IMR-90 (cell line): ENCODE measurements at regions not wholly inside any gene's neighbourhood (a gene's known extent, or its start where the extent isn't known, plus 50 kb on each side); places are given as distances from the start of the nearest gene placed in this dataset.
A peak's percentile ranks its signal among the peaks of the same experiment; 100 is the strongest.

Experiments
- ATAC-seq: fragments of 200-7000 bp; cut with Tn5 transposase; 2 replicates; pipeline ENCODE4 v1.9.1; 2020; ENCODE audit warnings: low read depth, mild to moderate bottlenecking, moderate library complexity
- BruUV-seq: library from RNA; stranded (reverse); fragments of 400-500 nt; replicated peaks from 2 replicates; lab custom pipeline; 2021; lab: Mats Ljungman, UMichigan
- CTCF ChIA-PET: fragments of 300-600 bp; formaldehyde crosslinking; extraction: SDS; loops from one replicate; lab custom pipeline; 2021; ENCODE audit warnings: antibody characterized with exemption; lab: Yijun Ruan, JAX
- POLR2A ChIA-PET: fragments of 300-600 bp; sonication (Branson Sonifier 250); formaldehyde crosslinking; loops from one replicate; lab custom pipeline; 2022; ENCODE audit warnings: antibody characterized with exemption; ENCODE audit not compliant: unreplicated experiment; lab: Charles Lee
- DNase-seq: peaks from one replicate; pipeline ENCODE4 v3.0.0; 2013
- H2AFZ ChIP-seq: replicated peaks from 2 replicates; pipeline ENCODE3; 2013; ENCODE audit warnings: low read length, mild to moderate bottlenecking; ENCODE audit not compliant: poor library complexity
- H2AK5ac ChIP-seq: 2 replicates; pipeline ENCODE4 v1.6.1; 2013; ENCODE audit warnings: low read depth, low read length, inconsistent platforms
- H2AK9ac ChIP-seq: replicated peaks from 2 replicates; pipeline ENCODE3; 2013; ENCODE audit warnings: mild to moderate bottlenecking, low read depth, low read length, moderate library complexity; ENCODE audit not compliant: poor library complexity
- H2BK120ac ChIP-seq: 2 replicates; pipeline ENCODE4 v1.6.1; 2013; ENCODE audit warnings: low read depth, low read length, inconsistent platforms
- H2BK15ac ChIP-seq: 3 replicates; pipeline ENCODE4 v1.6.1; 2013; ENCODE audit warnings: low read depth, low read length, inconsistent platforms
- H2BK20ac ChIP-seq: 2 replicates; pipeline ENCODE4 v1.6.1; 2013; ENCODE audit warnings: low read depth, mild to moderate bottlenecking, inconsistent platforms, low read length, moderate library complexity
- H2BK5ac ChIP-seq: 2 replicates; pipeline ENCODE4 v1.6.1; 2013; ENCODE audit warnings: mild to moderate bottlenecking, low read depth, low read length, inconsistent platforms; ENCODE audit not compliant: poor library complexity, severe bottlenecking
- H3K14ac ChIP-seq: replicated peaks from 2 replicates; pipeline ENCODE4 v1.6.1; 2013; ENCODE audit warnings: low read depth, low read length, inconsistent platforms
- H3K18ac ChIP-seq: 2 replicates; pipeline ENCODE4 v1.6.1; 2013; ENCODE audit warnings: low read depth, low read length, control low read depth
- H3K23ac ChIP-seq: 2 replicates; pipeline ENCODE4 v1.6.1; 2013; ENCODE audit warnings: low read depth, low read length, inconsistent platforms
- H3K27ac ChIP-seq: 2 replicates; pipeline ENCODE4 v1.5.1; 2013; ENCODE audit warnings: mild to moderate bottlenecking, control low read depth, low read length; ENCODE audit not compliant: insufficient read depth
- H3K27me3 ChIP-seq: 2 replicates; pipeline ENCODE4 v1.6.1; 2013; ENCODE audit warnings: low read length; ENCODE audit not compliant: control insufficient read depth, insufficient read depth
- H3K36me3 ChIP-seq: 2 replicates; pipeline ENCODE4 v1.6.1; 2013; ENCODE audit warnings: low read length, mixed read lengths; ENCODE audit not compliant: control insufficient read depth, insufficient read depth
- H3K4ac ChIP-seq: 2 replicates; pipeline ENCODE4 v1.6.1; 2013; ENCODE audit warnings: low read depth, low read length, inconsistent platforms
- H3K4me1 ChIP-seq: 2 replicates; pipeline ENCODE4 v1.6.1; 2013; ENCODE audit warnings: low read length, mixed read lengths; ENCODE audit not compliant: control insufficient read depth, insufficient read depth
- H3K4me2 ChIP-seq: 2 replicates; pipeline ENCODE4 v1.6.1; 2013; ENCODE audit warnings: low read depth, mild to moderate bottlenecking, control low read depth, low read length, moderate library complexity
- H3K4me3 ChIP-seq: 2 replicates; pipeline ENCODE4 v1.5.1; 2013; ENCODE audit warnings: low read depth, mild to moderate bottlenecking, control low read depth, low read length, moderate library complexity; ENCODE audit not compliant: insufficient read depth
- H3K56ac ChIP-seq: 2 replicates; pipeline ENCODE4 v1.6.1; 2013; ENCODE audit warnings: low read length, inconsistent platforms; ENCODE audit not compliant: insufficient read depth; ENCODE audit errors: extremely low read depth
- H3K79me1 ChIP-seq, 2 experiments: 2 replicates each; pipeline ENCODE4 v1.6.1; 2013; ENCODE audit warnings: low read length in 2 of 2, inconsistent platforms in 1 of 2, low read depth in 1 of 2
- H3K9ac ChIP-seq: 2 replicates; pipeline ENCODE4 v1.6.1; 2013; ENCODE audit warnings: low read depth, low read length, control low read depth
- H3K9me1 ChIP-seq: 2 replicates; pipeline ENCODE4 v1.6.1; 2013; ENCODE audit warnings: low read length, inconsistent platforms; ENCODE audit not compliant: insufficient read depth
- H3K9me3 ChIP-seq: 2 replicates; pipeline ENCODE4 v1.6.1; 2013; ENCODE audit warnings: low read length; ENCODE audit not compliant: control insufficient read depth, insufficient read depth
- H4K20me1 ChIP-seq: 2 replicates; pipeline ENCODE4 v1.6.1; 2013; ENCODE audit warnings: low read length, inconsistent platforms; ENCODE audit not compliant: insufficient read depth
- H4K5ac ChIP-seq: 2 replicates; pipeline ENCODE4 v1.6.1; 2013; ENCODE audit warnings: mild to moderate bottlenecking, low read depth, low read length, control low read depth
- H4K8ac ChIP-seq, 2 experiments: 2 replicates each; pipeline ENCODE4 v1.6.1; 2013; ENCODE audit warnings: low read depth in 2 of 2, low read length in 2 of 2, control low read depth in 1 of 2, inconsistent platforms in 1 of 2
- H4K91ac ChIP-seq: 2 replicates; pipeline ENCODE4 v1.6.1; 2013; ENCODE audit warnings: low read depth, low read length, inconsistent platforms; ENCODE audit not compliant: insufficient read depth
- CEBPB ChIP-seq: IDR thresholded peaks from 2 replicates; pipeline ENCODE4 v1.6.1; 2012; ENCODE audit warnings: low read depth, low read length, improper control_type of control experiment
- CHD1 ChIP-seq: IDR thresholded peaks from 2 replicates; pipeline ENCODE4 v1.6.1; 2012; ENCODE audit warnings: low read depth, low read length, improper control_type of control experiment
- ELK1 ChIP-seq: fragments of 150-350 bp; IDR thresholded peaks from 2 replicates; pipeline ENCODE4 v1.6.1; 2016; ENCODE audit warnings: low read depth, mild to moderate bottlenecking, low read length, moderate library complexity, borderline replicate concordance
- FOS ChIP-seq: fragments of 150-350 bp; IDR thresholded peaks from 2 replicates; pipeline ENCODE4 v1.6.1; 2016; ENCODE audit warnings: low read depth, low read length
- MAZ ChIP-seq: IDR thresholded peaks from 2 replicates; pipeline ENCODE4 v1.6.1; 2012; ENCODE audit warnings: low read depth, mild to moderate bottlenecking, low read length, improper control_type of control experiment, moderate library complexity, borderline replicate concordance
- NFE2L2 ChIP-seq: fragments of 150-350 bp; IDR thresholded peaks from 2 replicates; pipeline ENCODE4 v1.6.1; 2016; ENCODE audit warnings: low read depth, mild to moderate bottlenecking, low read length
- POLR2A ChIP-seq: IDR thresholded peaks from 2 replicates; pipeline ENCODE4 v1.6.1; 2012; ENCODE audit warnings: mild to moderate bottlenecking, low read depth, low read length
- RAD21 ChIP-seq: IDR thresholded peaks from 2 replicates; pipeline ENCODE4 v1.6.1; 2012; ENCODE audit warnings: low read length, improper control_type of control experiment
- WGBS, 2 experiments: methylation state at CpG; one replicate each; pipeline versions ENCODE4 v1.1.5 to v1.1.7; 2013; ENCODE audit warnings: missing lambda C conversion rate in 2 of 2; ENCODE audit not compliant: insufficient read length in 1 of 2; ENCODE audit errors: extremely low coverage in 2 of 2; 5-methylcytosine and 5-hydroxymethylcytosine counted together
- dilution Hi-C: fragments of 300-500 bp; cut with HindIII; formaldehyde crosslinking; loops from one replicate; pipeline ENCODE4 v1.14.3; 2018; ENCODE audit warnings: low sequenced_read_pairs; ENCODE audit not compliant: unreplicated experiment
- in situ Hi-C: fragments of 300-500 bp; cut with MboI; formaldehyde crosslinking; loops from 3 replicates; pipeline ENCODE4 v1.14.3; 2019; ENCODE audit warnings: low sequenced_read_pairs, inconsistent platforms, mixed read lengths
- intact Hi-C: fragments of 100-400 bp; cut with micrococcal nuclease; formaldehyde crosslinking; loops from 2 replicates; pipeline ENCODE4 v1.10.0; 2022

DNA sequence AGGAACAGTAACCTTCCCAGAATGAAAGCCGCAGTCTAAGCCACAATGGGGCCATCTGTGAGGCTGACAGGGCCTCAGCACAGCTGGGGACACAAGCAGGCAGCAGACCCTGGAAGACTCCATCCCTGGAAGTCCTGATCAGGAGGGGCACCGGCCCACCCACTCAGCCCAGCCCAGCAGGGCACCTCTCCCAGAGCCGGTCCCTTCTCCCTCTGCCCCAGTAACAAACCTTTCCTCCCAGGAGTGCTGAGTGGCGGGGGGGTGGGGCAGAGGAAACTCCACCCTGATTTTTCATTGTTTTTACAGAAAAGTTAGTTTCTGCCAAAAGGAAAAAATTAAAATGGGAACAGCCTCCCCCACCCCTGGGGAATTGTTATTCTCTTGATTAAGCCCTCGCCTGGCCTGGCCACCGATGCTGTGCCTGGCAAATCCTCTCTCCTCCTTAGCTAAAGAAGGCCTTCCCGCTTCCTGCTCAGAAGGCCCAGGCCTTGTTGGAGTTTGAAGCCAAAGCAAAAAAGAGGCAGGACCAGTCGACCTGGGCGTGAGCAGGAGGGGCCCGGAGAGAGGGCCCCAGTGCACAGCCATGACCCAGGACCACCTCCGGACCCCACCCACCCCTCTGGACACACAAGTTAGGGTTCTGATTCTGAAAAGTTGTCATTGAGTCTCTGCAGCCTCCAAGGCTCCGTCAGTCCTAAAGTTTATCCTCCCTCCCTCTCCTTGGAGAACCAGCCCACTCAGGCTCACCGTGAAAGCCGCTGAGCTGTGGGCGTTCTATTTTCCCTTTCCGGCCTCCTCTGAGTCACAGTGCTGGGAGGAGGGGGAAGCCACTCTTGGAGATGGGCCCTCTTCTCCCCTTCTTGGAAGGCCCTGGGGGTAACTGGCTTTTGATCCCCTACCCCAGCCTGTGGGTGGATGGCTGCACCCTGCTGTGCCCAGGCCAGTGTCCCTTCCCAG lies 128.4 kb upstream of the TNRC6C start (continued):
- TF ChIP-seq CEBPB (no peak), CHD1 (no peak)

DNA sequence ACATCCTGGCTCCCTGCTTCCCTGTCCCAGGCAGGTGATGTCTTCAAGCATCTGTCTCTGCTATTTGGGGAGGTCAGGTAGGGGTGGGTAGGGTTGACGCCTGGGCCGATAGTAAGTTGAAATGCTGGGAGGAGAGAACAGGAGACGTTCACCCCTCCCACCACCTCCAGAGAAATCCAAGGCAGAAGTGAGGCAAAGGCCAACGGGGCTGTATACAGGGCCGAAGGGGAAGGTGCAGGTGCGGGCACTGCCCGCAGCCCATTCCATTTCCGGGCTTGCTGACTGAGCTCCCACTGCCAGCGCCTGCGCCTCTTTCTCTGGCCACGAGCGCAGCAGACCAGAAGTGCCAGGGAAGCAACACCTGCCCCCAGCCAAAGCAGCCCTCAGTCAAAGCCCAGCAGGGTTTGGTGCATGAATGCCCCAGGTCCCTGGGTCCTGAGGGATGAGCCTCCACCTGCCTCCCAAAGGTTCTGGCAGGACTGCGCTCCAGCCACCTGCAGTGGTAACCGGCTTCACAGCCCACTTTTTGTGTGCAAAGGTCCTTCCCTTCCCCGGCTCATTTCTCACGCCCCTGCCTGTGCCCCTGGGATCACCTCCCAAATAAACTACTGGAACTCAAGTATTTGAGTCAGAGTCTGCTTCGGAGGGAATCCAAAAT lies 127.6 kb upstream of the TNRC6C start:
- H3K9ac ChIP-seq = no peak overlapping the region
- in situ Hi-C loops = no loop called here
- H4K91ac ChIP-seq = no peak overlapping the region; the same call in 1 of the 2 replicates
- H3K27me3 ChIP-seq = peaks cover 2% of the 10 kb centered on the region
- H2AFZ ChIP-seq = peak overlapping the region; percentile 82
- dilution Hi-C loops = no loop called here
- no peak overlapping the region for H2BK120ac ChIP-seq
- no peaks in the 10 kb centered on the region for H3K79me1 ChIP-seq
- no peak overlapping the region for H3K56ac ChIP-seq
- WGBS, 2 experiments = 81% methylated on average over 12 of the region's 17 CpGs; no CpG with 5 or more reads in 1 of the 2 experiments
- H3K36me3 ChIP-seq = no peaks in the 10 kb centered on the region
- no peak overlapping the region for H2AK5ac ChIP-seq
- peak overlapping the region; percentile 46 for H3K4me2 ChIP-seq
- H3K4ac ChIP-seq = no peak overlapping the region; the same call in 1 of the 2 replicates
- no peak overlapping the region for H2BK15ac ChIP-seq
- intact Hi-C loops = no loop called here
- no peak overlapping the region for H2BK5ac ChIP-seq
- no peak for TF ChIP-seq ELK1
- no peak for TF ChIP-seq POLR2A
- no peak for TF ChIP-seq MAZ
- TF ChIP-seq RAD21 = no peak
- TF ChIP-seq NFE2L2 = no peak
- TF ChIP-seq CEBPB = no peak
- TF ChIP-seq FOS = no peak
- no peak for TF ChIP-seq CHD1
- no peak overlapping the region for H3K4me3 ChIP-seq
- DNase-seq (no peak), ATAC-seq (no peak)
- BruUV-seq = no TSS peak
- H3K14ac ChIP-seq = no peak overlapping the region
- H4K5ac ChIP-seq = no peak overlapping the region
- no peak overlapping the region for H3K23ac ChIP-seq
- H2BK20ac ChIP-seq = no peak overlapping the region
- H4K8ac ChIP-seq = peak overlapping the region in 1 of 2 experiments; percentile 56; a peak in 1 of 4 replicates
- POLR2A ChIA-PET = no interaction called here
- H2AK9ac ChIP-seq = no peak overlapping the region
- no peak overlapping the region for H3K27ac ChIP-seq
- CTCF ChIA-PET = no interaction called here
- H3K9me1 ChIP-seq = no peaks in the 10 kb centered on the region; the same call in 1 of the 2 replicates
- H4K20me1 ChIP-seq = no peaks in the 10 kb centered on the region
- peaks cover 14% of the 10 kb centered on the region for H3K4me1 ChIP-seq
- no peaks in the 10 kb centered on the region for H3K9me3 ChIP-seq
- no peak overlapping the region for H3K18ac ChIP-seq
